OCI-LY3 (cell line): ENCODE measurements at regions not wholly inside any gene's neighbourhood (a gene's known extent, or its start where the extent isn't known, plus 50 kb on each side); places are given as distances from the start of the nearest gene placed in this dataset.

Source experiments
- H2AFZ ChIP-seq: fragments of 200-600, 300-600 bp; shearing (Covaris generic); 2 replicates; pipeline ENCODE4 v1.6.0; 2014; ENCODE audit warnings: antibody characterized with exemption, low read depth, low read length
- H3K27ac ChIP-seq: fragments of 200-600, 300-600 bp; sonication (generic); 2 replicates; pipeline ENCODE4 v1.5.1; 2014; ENCODE audit warnings: mild to moderate bottlenecking, low read length, moderate library complexity, mixed read lengths
- H3K27me3 ChIP-seq: fragments of 200-600, 300-600 bp; sonication (generic); 2 replicates; pipeline ENCODE4 v1.6.1; 2014; ENCODE audit warnings: low read depth, low read length, mixed read lengths
- H3K36me3 ChIP-seq: fragments of 200-600, 300-600 bp; sonication (generic); replicated peaks from 2 replicates; pipeline ENCODE3; 2014; ENCODE audit warnings: low read depth, low read length, mixed read lengths
- H3K4me1 ChIP-seq: fragments of 300-600, 200-600 bp; sonication (generic); 2 replicates; pipeline ENCODE4 v1.6.1; 2014; ENCODE audit warnings: low read length, mixed read lengths
- H3K4me2 ChIP-seq: fragments of 200-600, 300-600 bp; sonication (generic); 2 replicates; pipeline ENCODE4 v1.6.1; 2014; ENCODE audit warnings: low read length, mixed read lengths
- H3K4me3 ChIP-seq: fragments of 300-600, 200-600 bp; sonication (generic); 2 replicates; pipeline ENCODE4 v1.5.1; 2014; ENCODE audit warnings: antibody characterized with exemption, mild to moderate bottlenecking, low read length, moderate library complexity
- H3K79me2 ChIP-seq: fragments of 300-600, 200-600 bp; shearing (Covaris generic); 2 replicates; pipeline ENCODE4 v1.6.1; 2014; ENCODE audit warnings: mild to moderate bottlenecking, low read length, mixed read lengths
- H3K9ac ChIP-seq: fragments of 300-600, 200-600 bp; shearing (Covaris generic); 2 replicates; pipeline ENCODE4 v1.6.0; 2014; ENCODE audit warnings: mild to moderate bottlenecking, low read length, moderate library complexity
- H3K9me3 ChIP-seq: fragments of 200-600, 300-600 bp; shearing (Covaris generic); 2 replicates; pipeline ENCODE4 v1.6.1; 2014; ENCODE audit warnings: low read length, mixed read lengths; ENCODE audit not compliant: insufficient read depth
- H4K20me1 ChIP-seq: fragments of 200-600, 300-600 bp; sonication (generic); 2 replicates; pipeline ENCODE4 v1.6.1; 2016; ENCODE audit warnings: low read length, mixed read lengths; ENCODE audit not compliant: insufficient read depth
- EZH2phosphoT487 ChIP-seq: fragments of 200-600 bp; shearing (Covaris generic); IDR thresholded peaks from 2 replicates; pipeline ENCODE4 v1.6.1; 2018; ENCODE audit warnings: antibody characterized with exemption, mixed run types, low read depth
- TF ChIP-seq, protein P1 (sequence below): fragments of 200-600, 300-600 bp; sonication (generic); IDR thresholded peaks from 2 replicates; pipeline ENCODE4 v1.5.1; 2014; ENCODE audit warnings: antibody characterized with exemption, low read length, low read depth

- no peaks in the 10 kb centered on the region for H3K36me3 ChIP-seq
- no peaks in the 10 kb centered on the region for H4K20me1 ChIP-seq
- TF ChIP-seq, protein P1, sequence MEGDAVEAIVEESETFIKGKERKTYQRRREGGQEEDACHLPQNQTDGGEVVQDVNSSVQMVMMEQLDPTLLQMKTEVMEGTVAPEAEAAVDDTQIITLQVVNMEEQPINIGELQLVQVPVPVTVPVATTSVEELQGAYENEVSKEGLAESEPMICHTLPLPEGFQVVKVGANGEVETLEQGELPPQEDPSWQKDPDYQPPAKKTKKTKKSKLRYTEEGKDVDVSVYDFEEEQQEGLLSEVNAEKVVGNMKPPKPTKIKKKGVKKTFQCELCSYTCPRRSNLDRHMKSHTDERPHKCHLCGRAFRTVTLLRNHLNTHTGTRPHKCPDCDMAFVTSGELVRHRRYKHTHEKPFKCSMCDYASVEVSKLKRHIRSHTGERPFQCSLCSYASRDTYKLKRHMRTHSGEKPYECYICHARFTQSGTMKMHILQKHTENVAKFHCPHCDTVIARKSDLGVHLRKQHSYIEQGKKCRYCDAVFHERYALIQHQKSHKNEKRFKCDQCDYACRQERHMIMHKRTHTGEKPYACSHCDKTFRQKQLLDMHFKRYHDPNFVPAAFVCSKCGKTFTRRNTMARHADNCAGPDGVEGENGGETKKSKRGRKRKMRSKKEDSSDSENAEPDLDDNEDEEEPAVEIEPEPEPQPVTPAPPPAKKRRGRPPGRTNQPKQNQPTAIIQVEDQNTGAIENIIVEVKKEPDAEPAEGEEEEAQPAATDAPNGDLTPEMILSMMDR = no peak
- no peak for TF ChIP-seq EZH2phosphoT487
- peaks cover 3% of the 10 kb centered on the region; the same call in 1 of the 2 replicates for H3K4me1 ChIP-seq
- H3K79me2 ChIP-seq = no peaks in the 10 kb centered on the region
- H2AFZ ChIP-seq = no peak overlapping the region
- H3K9me3 ChIP-seq = no peaks in the 10 kb centered on the region
- no peak overlapping the region for H3K27ac ChIP-seq
- H3K4me3 ChIP-seq = no peak overlapping the region
- H3K27me3 ChIP-seq = peaks cover 49% of the 10 kb centered on the region
- H3K4me2 ChIP-seq = no peak overlapping the region
- H3K9ac ChIP-seq = no peak overlapping the region
These were observed 173.0 kb downstream of the HERPUD2 start for GRCh38 chr7:35521941-35522340.

- Histone ChIP-seq H3K4me3 (no peak overlapping the region), H3K9me3 (no peaks in the 10 kb centered on the region), H3K79me2 (no peaks in the 10 kb centered on the region), H3K9ac (no peak overlapping the region), H3K4me2 (no peak overlapping the region), H2AFZ (no peak overlapping the region), H4K20me1 (no peaks in the 10 kb centered on the region), H3K27ac (no peak overlapping the region), H3K4me1 (peaks cover 3% of the 10 kb centered on the region; the same call in 1 of the 2 replicates), H3K27me3 (peaks cover 44% of the 10 kb centered on the region), H3K36me3 (no peaks in the 10 kb centered on the region)
- TF ChIP-seq, protein P1 = no peak
- no peak for TF ChIP-seq EZH2phosphoT487
These were observed 173.9 kb downstream of the HERPUD2 start for GRCh38 chr7:35520810-35521625.

DNA sequence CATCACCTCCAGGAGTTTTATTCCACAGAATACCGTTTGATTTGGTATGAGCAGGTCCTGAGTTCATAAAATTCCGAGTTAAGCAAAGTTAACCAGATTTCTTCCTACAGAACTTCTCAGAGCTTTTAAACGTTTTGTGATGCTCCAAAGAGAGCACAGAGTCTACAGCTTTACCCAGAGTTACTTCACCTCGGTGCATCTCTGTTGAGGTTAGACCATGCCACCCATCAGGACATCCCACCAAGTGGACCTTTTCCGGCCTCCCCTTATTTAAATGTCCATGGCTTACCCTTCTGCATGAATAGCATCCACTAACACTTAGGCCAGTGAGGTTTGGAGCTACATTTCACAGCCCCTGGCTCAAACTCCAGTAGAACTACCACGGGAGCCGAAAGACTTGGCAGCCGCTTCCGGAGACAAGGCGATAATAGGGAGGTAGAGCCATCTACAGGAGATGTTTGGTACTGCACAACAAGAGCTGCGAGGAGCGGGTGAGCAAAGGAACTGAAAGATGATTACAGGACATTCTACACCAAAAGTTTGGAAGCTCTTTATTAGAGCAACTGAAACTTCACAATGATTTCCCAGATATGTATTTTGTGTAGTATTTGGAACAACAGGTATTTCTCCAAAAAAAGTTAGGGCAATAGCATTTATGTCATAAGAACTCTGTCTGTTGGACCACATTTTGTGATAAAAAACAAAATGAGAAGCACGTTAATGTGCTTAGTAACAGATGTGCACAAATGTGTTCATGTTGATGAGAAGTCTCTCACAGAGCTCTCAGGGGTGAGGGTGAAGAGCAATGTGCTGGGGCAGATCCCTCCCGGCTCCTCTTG lies 174.7 kb downstream of the HERPUD2 start:
- H3K27ac ChIP-seq = no peak overlapping the region
- H4K20me1 ChIP-seq = no peaks in the 10 kb centered on the region
- H3K4me2 ChIP-seq = peak overlapping the region; percentile 96
- H3K79me2 ChIP-seq = no peaks in the 10 kb centered on the region
- no peaks in the 10 kb centered on the region for H3K9me3 ChIP-seq
- peaks cover 3% of the 10 kb centered on the region; the same call in 1 of the 2 replicates for H3K4me1 ChIP-seq
- H3K4me3 ChIP-seq = peak overlapping the region; percentile 73
- TF ChIP-seq, protein P1 = peak; percentile 94
- no peak for TF ChIP-seq EZH2phosphoT487
- H3K36me3 ChIP-seq = no peaks in the 10 kb centered on the region
- peaks cover 44% of the 10 kb centered on the region for H3K27me3 ChIP-seq
- peak overlapping the region; percentile 99 for H2AFZ ChIP-seq
- H3K9ac ChIP-seq = no peak overlapping the region

DNA sequence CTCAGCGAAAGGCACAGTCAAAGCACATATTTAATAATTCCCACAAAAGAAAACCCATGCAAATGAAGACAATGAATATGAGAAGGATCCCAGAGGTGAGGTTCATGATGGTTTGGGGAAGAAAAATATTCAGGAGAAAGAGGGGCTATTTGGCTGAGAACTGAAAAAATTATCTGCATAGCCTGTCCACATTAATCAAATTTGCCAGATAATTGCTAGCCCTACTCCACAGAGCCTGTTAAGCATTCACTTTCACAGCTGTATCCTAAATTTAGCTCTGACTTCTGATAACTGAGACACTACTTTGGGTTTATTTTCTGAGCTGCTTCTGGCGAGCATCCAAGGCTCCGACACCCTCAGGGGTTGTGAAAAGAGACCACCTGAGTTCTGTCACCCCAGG lies 176.2 kb downstream of the HERPUD2 start:
- no peaks in the 10 kb centered on the region for H3K79me2 ChIP-seq
- H3K4me1 ChIP-seq = peaks cover 3% of the 10 kb centered on the region; the same call in 1 of the 2 replicates
- no peak for TF ChIP-seq EZH2phosphoT487
- TF ChIP-seq, protein P1 = no peak
- H3K27ac ChIP-seq = no peak overlapping the region
- H3K4me2 ChIP-seq = no peak overlapping the region
- H3K27me3 ChIP-seq = peaks cover 38% of the 10 kb centered on the region
- no peak overlapping the region for H3K9ac ChIP-seq
- H3K4me3 ChIP-seq = no peak overlapping the region
- H3K9me3 ChIP-seq = no peaks in the 10 kb centered on the region
- no peak overlapping the region for H2AFZ ChIP-seq
- no peaks in the 10 kb centered on the region for H4K20me1 ChIP-seq
- H3K36me3 ChIP-seq = no peaks in the 10 kb centered on the region
